Neural cell (in vitro differentiated cells): ENCODE measurements at regions not wholly inside any gene's neighbourhood (a gene's known extent, or its start where the extent isn't known, plus 50 kb on each side); places are given as distances from the start of the nearest gene placed in this dataset.

Source experiments
- H2AFZ ChIP-seq: fragments of 200-600, 300-800 bp; sonication (generic), shearing (Covaris generic); 2 replicates; pipeline ENCODE4 v1.6.0; 2014; ENCODE audit warnings: low read depth, mild to moderate bottlenecking, antibody characterized with exemption, low read length, moderate library complexity
- H3F3A ChIP-seq: fragments of 200-600 bp; shearing (Covaris generic); 2 replicates; pipeline ENCODE4 v1.6.1; 2016; ENCODE audit warnings: mild to moderate bottlenecking, moderate library complexity, mixed read lengths, antibody characterized with exemption, low read length; ENCODE audit not compliant: insufficient read depth, poor library complexity, severe bottlenecking
- H3K27ac ChIP-seq: fragments of 200-600, 300-800 bp; sonication (generic), shearing (Covaris generic); 2 replicates; pipeline ENCODE4 v1.5.1; 2014; ENCODE audit warnings: mild to moderate bottlenecking, low read length, moderate library complexity
- H3K27me3 ChIP-seq: fragments of 300-800, 200-600 bp; sonication (generic), shearing (Covaris generic); 2 replicates; pipeline ENCODE4 v1.6.0; 2014; ENCODE audit warnings: mild to moderate bottlenecking, low read depth, low read length, moderate library complexity; ENCODE audit not compliant: insufficient read depth
- H3K36me3 ChIP-seq: fragments of 300-800, 200-600 bp; sonication (generic), shearing (Covaris generic); 2 replicates; pipeline ENCODE4 v1.5.1; 2014; ENCODE audit warnings: mild to moderate bottlenecking, antibody characterized with exemption, low read length, moderate library complexity; ENCODE audit not compliant: insufficient read depth
- H3K4me2 ChIP-seq: fragments of 300-800, 200-600 bp; sonication (generic), shearing (Covaris generic); 2 replicates; pipeline ENCODE4 v1.6.0; 2014; ENCODE audit warnings: mild to moderate bottlenecking, low read length
- H3K4me3 ChIP-seq: fragments of 300-800, 200-600 bp; sonication (generic), shearing (Covaris generic); 2 replicates; pipeline ENCODE4 v1.5.1; 2014; ENCODE audit warnings: mild to moderate bottlenecking, low read length, moderate library complexity
- H3K79me2 ChIP-seq: fragments of 200-600 bp; shearing (Covaris generic); replicated peaks from 2 replicates; pipeline ENCODE4 v1.6.0; 2014; ENCODE audit warnings: mild to moderate bottlenecking, low read length, moderate library complexity; ENCODE audit not compliant: insufficient read depth
- H3K9ac ChIP-seq: fragments of 300-800, 200-600 bp; sonication (generic), shearing (Covaris generic); 2 replicates; pipeline ENCODE4 v1.6.1; 2016; ENCODE audit warnings: mild to moderate bottlenecking, low read length, mixed read lengths
- H3K9me2 ChIP-seq: fragments of 200-600 bp; shearing (Covaris generic); 2 replicates; pipeline ENCODE4 v1.6.1; 2016; ENCODE audit warnings: mild to moderate bottlenecking, low read length, mixed read lengths; ENCODE audit not compliant: insufficient read depth
- H3K9me3 ChIP-seq: fragments of 200-600, 300-800 bp; sonication (generic), shearing (Covaris generic); 2 replicates; pipeline ENCODE4 v1.6.1; 2016; ENCODE audit warnings: mild to moderate bottlenecking, mixed run types, low read length, moderate library complexity, mixed read lengths
- H4K20me1 ChIP-seq: fragments of 200-600 bp; shearing (Covaris generic); 2 replicates; pipeline ENCODE4 v1.6.1; 2016; ENCODE audit warnings: mild to moderate bottlenecking, mixed run types; ENCODE audit not compliant: insufficient read depth
- EP300 ChIP-seq: fragments of 450-650 bp; conservative IDR thresholded peaks from 2 replicates; pipeline ENCODE4 v1.6.1; 2014; ENCODE audit warnings: antibody characterized with exemption, mild to moderate bottlenecking, moderate library complexity; ENCODE audit not compliant: poor library complexity, severe bottlenecking
- EZH2 ChIP-seq: fragments of 200-600, 300-800 bp; shearing (Covaris generic), sonication (generic); IDR thresholded peaks from 2 replicates; pipeline ENCODE4 v1.6.1; 2014; ENCODE audit warnings: antibody characterized with exemption, low read length, borderline replicate concordance, mild to moderate bottlenecking; ENCODE audit not compliant: insufficient read depth, poor library complexity, severe bottlenecking
- MXI1 ChIP-seq: fragments of 450-650 bp; conservative IDR thresholded peaks from 2 replicates; pipeline ENCODE4 v1.6.1; 2014; ENCODE audit warnings: antibody characterized with exemption, mild to moderate bottlenecking; ENCODE audit not compliant: poor library complexity, severe bottlenecking
- POLR2AphosphoS5 ChIP-seq: IDR thresholded peaks from 2 replicates; pipeline ENCODE4 v1.6.1; 2012
- RAD21 ChIP-seq: fragments of 450-650 bp; conservative IDR thresholded peaks from 2 replicates; pipeline ENCODE4 v1.6.1; 2014; ENCODE audit warnings: antibody characterized with exemption, mild to moderate bottlenecking, moderate library complexity
- SMC3 ChIP-seq: fragments of 450-650 bp; conservative IDR thresholded peaks from 2 replicates; pipeline ENCODE4 v1.6.1; 2014; ENCODE audit warnings: antibody characterized with exemption, mild to moderate bottlenecking, moderate library complexity; ENCODE audit not compliant: poor library complexity
- TAF1 ChIP-seq: IDR thresholded peaks from 2 replicates; pipeline ENCODE4 v1.6.1; 2012; ENCODE audit warnings: low read depth
- TF ChIP-seq, protein P1 (sequence below): IDR thresholded peaks from 2 replicates; pipeline ENCODE4 v1.6.1; 2012; ENCODE audit warnings: borderline replicate concordance
- TF ChIP-seq, protein P2 (sequence below): fragments of 450-650 bp; IDR thresholded peaks from 2 replicates; pipeline ENCODE4 v1.5.1; 2014; ENCODE audit warnings: antibody characterized with exemption, mild to moderate bottlenecking, moderate library complexity; ENCODE audit not compliant: poor library complexity, severe bottlenecking

DNA sequence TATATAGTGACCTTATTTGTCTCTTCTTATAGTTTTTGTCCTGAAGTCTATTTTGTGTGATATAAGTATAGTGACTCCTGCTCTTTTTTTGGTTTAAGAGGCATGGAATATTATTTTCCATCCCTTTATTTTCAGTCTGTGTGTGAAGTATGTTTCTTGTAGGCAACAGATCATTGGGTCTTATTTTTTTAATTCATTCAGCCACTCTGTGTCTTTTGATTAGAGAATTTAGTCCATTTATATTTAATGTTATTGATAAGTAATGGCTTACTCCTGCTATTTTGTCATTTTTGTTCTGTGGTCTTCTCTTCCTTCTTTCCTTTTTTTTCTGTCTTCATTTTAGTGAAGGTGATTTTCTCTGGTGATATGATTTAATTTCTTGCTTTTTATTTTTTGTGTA is 51.4 kb upstream of the TOP1 start:
- Histone ChIP-seq H4K20me1 (no peaks in the 10 kb centered on the region), H3K27ac (no peak overlapping the region), H3K27me3 (no peaks in the 10 kb centered on the region), H3K9ac (no peak overlapping the region), H3K9me2 (no peaks in the 10 kb centered on the region), H3F3A (no peaks in the 10 kb centered on the region), H3K36me3 (no peaks in the 10 kb centered on the region), H3K9me3 (no peaks in the 10 kb centered on the region), H3K79me2 (no peaks in the 10 kb centered on the region), H3K4me2 (no peak overlapping the region), H2AFZ (no peak overlapping the region), H3K4me3 (no peak overlapping the region)
- TF ChIP-seq SMC3 (no peak), EZH2 (no peak), MXI1 (no peak), RAD21 (no peak), TAF1 (no peak), POLR2AphosphoS5 (no peak), EP300 (no peak)
- TF ChIP-seq, protein P1, sequence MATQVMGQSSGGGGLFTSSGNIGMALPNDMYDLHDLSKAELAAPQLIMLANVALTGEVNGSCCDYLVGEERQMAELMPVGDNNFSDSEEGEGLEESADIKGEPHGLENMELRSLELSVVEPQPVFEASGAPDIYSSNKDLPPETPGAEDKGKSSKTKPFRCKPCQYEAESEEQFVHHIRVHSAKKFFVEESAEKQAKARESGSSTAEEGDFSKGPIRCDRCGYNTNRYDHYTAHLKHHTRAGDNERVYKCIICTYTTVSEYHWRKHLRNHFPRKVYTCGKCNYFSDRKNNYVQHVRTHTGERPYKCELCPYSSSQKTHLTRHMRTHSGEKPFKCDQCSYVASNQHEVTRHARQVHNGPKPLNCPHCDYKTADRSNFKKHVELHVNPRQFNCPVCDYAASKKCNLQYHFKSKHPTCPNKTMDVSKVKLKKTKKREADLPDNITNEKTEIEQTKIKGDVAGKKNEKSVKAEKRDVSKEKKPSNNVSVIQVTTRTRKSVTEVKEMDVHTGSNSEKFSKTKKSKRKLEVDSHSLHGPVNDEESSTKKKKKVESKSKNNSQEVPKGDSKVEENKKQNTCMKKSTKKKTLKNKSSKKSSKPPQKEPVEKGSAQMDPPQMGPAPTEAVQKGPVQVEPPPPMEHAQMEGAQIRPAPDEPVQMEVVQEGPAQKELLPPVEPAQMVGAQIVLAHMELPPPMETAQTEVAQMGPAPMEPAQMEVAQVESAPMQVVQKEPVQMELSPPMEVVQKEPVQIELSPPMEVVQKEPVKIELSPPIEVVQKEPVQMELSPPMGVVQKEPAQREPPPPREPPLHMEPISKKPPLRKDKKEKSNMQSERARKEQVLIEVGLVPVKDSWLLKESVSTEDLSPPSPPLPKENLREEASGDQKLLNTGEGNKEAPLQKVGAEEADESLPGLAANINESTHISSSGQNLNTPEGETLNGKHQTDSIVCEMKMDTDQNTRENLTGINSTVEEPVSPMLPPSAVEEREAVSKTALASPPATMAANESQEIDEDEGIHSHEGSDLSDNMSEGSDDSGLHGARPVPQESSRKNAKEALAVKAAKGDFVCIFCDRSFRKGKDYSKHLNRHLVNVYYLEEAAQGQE, result no peak
- TF ChIP-seq, protein P2, sequence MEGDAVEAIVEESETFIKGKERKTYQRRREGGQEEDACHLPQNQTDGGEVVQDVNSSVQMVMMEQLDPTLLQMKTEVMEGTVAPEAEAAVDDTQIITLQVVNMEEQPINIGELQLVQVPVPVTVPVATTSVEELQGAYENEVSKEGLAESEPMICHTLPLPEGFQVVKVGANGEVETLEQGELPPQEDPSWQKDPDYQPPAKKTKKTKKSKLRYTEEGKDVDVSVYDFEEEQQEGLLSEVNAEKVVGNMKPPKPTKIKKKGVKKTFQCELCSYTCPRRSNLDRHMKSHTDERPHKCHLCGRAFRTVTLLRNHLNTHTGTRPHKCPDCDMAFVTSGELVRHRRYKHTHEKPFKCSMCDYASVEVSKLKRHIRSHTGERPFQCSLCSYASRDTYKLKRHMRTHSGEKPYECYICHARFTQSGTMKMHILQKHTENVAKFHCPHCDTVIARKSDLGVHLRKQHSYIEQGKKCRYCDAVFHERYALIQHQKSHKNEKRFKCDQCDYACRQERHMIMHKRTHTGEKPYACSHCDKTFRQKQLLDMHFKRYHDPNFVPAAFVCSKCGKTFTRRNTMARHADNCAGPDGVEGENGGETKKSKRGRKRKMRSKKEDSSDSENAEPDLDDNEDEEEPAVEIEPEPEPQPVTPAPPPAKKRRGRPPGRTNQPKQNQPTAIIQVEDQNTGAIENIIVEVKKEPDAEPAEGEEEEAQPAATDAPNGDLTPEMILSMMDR, result no peak

DNA sequence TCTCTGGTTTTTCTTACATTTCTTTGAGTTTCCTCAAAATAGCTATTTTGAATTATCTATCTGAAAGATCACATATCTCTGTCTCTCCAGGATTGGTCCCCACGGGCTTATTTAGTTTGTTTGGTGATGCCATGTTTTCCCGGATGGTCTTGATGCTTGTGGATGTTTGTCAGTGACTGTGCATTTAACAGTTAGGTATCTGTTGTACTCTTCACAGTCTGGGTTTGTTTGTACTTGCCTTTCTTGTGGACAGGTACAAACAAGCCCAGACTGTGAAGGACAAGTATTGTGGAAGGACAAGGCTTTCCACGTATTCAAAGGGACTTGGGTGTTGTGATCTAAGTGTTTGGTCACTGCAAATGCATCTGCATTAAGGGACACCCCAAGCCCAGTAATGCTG is 49.9 kb upstream of the TOP1 start:
- Histone ChIP-seq H3K9me2 (no peaks in the 10 kb centered on the region), H3K9ac (no peak overlapping the region), H4K20me1 (no peaks in the 10 kb centered on the region), H3K27me3 (no peaks in the 10 kb centered on the region), H3K27ac (no peak overlapping the region), H3K36me3 (no peaks in the 10 kb centered on the region), H2AFZ (no peak overlapping the region), H3K9me3 (no peaks in the 10 kb centered on the region), H3F3A (no peaks in the 10 kb centered on the region), H3K4me2 (no peak overlapping the region), H3K4me3 (no peak overlapping the region), H3K79me2 (no peaks in the 10 kb centered on the region)
- no peak for TF ChIP-seq EP300
- no peak for TF ChIP-seq RAD21
- TF ChIP-seq TAF1, result no peak
- no peak for TF ChIP-seq POLR2AphosphoS5
- TF ChIP-seq MXI1, result no peak
- TF ChIP-seq SMC3, result no peak
- TF ChIP-seq, protein P1, result no peak
- TF ChIP-seq, protein P2, result no peak
- TF ChIP-seq EZH2, result no peak
